Stimulated activated CD4-positive, alpha-beta T cell treated with anti-CD3 and anti-CD28 coated beads, Interleukin-1b, Interleukin-23, amount 100 ng/mL, for 48 hours (primary cell): ENCODE measurements at regions not wholly inside any gene's neighbourhood (a gene's known extent, or its start where the extent isn't known, plus 50 kb on each side); places are given as distances from the start of the nearest gene placed in this dataset.

ENCODE experiments used
- DNase-seq: peaks from one replicate; pipeline ENCODE4 v3.0.0-alpha.2; 2020

DNA sequence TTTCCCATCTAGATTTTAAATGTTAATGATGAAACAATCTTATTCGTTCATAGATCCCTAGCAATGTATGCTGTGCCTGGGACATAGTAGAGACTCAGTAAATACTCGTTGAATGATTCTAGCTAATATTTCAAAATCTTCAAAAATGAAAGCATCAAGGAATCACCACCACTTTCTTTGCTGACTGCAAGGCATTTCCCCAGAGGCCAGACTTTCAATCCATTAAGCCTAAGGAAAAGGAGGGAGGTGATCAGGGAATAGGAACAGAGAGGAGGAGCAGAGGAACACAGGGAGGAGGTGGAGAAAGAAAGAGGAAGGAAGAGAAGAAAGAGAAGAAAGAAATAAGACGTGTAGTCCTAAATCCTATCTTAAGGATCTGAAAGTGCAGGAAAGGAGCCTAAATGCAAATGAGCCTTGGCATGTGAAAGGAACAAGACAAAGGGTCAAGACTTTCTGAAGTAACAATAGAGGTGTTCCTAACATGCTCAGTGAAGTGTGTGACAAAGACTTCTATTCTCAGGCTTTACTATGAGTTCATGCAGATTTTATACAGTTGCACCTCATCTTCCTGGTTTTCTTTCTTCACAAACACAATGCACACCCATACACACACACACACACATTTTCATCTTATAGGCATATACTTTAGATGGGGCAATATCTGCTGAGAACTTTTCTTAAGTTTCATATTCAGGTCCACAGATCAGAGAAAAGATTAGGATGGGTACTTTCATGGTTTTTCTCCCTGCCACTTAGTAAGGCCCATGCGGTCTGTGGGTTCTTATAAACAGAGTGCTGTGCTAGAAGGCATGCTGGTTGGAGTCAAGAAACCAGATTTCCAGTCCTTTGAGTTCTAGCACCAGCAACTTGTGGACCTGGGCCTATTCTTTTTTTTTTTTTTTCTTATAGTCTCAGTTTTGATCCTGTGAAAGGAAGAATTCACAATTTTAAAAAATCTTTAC lies 512.2 kb upstream of the TNC start:
- no peak for DNase-seq

DNA sequence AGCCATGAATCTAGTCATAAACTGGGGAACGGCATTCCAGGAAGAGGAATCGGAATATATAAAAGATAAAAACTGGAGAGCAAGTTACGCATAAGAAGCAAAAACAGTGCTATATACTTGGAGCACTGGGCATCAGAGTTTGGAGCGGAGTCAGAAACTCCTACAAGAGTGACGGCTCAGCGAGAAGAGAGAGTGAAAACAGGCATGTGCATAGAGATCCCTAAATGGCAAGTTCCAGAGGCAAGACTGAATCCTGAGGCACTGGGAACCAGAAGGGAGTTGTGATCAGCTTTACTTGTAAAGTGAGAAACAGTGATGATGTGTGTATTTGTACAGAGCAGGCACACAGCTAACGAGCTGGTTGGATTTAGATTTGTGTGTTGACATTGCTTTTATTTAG lies 514.4 kb upstream of the TNC start:
- DNase-seq = no peak

DNA sequence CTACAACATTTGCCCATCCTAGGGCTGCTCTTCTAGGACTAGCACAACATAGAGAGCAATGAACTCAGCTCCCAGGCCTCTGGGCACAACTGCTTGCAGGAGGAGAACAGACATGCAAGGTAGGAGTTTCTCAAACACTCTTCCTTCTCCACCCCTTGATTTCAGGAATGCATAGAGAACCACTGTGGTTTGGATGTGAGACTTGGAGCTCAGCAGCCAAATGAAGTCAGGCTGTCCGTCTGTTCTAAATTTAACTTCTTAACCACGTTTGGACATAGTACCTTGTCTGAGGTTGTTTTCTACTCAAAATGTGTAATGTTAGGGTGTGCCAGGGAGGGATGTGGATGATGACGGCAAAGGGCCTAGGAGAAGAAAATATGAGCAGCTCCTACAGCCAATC lies 515.1 kb upstream of the TNC start:
- DNase-seq = no peak

DNA sequence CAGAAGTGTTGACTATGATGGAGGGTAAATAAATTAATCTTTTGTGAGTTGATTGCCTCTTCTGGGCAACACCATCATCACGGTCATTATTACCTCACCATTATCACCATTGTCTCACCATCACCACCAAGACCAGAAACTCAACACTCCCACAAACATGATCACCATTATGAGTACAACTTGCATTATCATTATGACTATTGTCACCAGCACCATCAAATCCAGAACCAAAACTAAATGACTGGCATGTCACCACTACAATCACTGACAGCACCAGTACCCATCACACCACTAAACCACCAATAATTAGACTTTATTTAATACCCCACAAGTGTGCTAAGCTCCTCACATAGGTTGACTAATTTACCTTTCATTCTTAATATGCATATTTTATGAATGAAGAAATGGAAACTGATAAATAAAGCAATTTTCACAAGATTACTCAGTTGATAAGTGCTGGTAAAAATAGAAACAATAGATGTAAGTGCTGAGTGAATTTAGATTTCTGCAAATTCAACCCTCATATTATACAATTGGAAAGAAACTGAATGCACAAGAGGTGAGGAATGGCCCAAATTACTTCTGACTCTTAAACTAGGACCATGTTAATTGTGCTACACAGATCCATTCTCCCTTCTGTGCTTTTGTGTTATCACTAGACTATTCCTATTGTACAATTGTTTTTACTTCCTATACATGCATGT lies 517.8 kb upstream of the PAPPA start:
- DNase-seq = no peak

DNA sequence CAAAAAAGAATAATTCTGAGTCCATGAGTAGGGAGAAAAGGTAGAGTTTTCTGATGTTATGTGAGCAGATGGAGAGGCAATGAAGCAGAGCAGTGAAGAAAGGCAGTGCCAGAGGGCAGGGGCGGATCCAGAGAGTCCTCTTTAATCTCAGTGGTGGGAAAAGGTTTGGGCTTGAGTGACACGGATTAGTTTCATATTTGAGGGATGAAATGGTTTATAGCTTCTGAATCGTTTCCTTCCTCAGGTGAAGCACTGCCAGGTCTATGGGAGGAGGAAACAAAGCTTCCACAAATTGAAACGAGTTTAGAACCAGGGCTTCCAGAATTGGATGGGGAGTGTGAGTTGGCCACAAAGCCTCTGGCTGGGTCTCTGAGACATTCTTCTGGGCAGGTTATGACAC lies 517.0 kb upstream of the PAPPA start:
- no peak for DNase-seq

DNA sequence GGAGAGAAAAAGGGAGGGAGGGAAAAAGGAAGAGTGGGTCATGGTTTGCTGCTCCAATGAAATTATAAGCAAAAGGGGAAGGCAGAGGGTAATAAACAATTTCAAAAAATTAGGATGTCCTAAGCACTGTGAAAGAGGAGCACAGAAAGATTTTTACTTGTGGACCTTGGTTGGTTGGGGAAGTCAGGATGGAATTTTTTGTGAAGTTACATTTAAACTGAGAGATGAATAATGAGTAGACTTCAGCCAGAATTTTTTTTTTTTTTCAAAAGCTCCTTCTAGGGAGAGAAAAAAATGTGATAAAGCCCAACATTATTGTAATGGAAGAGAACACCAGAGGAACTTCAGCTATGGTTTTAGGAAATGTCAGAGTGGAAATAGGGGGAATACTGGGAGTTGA lies 515.9 kb upstream of the PAPPA start:
- no peak for DNase-seq

DNA sequence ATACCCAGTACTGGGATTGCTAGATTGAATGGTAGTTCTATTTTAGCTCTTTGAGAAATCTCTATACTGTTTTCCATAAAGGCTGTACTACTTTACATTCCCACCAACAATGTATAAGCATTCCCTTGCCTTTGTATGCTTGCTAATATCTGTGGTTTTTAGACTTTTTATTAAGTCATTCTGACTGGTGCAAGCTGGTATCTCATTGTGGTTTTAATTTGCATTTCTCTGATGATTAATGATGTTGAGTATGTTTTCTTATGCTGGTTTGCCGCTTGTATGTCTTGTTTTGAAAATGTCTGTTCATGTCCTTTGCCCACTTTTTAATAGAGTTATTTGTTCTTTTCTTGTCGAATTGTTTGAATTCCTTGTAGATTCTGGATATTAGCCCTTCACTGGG lies 512.7 kb upstream of the PAPPA start:
- DNase-seq = no peak

DNA sequence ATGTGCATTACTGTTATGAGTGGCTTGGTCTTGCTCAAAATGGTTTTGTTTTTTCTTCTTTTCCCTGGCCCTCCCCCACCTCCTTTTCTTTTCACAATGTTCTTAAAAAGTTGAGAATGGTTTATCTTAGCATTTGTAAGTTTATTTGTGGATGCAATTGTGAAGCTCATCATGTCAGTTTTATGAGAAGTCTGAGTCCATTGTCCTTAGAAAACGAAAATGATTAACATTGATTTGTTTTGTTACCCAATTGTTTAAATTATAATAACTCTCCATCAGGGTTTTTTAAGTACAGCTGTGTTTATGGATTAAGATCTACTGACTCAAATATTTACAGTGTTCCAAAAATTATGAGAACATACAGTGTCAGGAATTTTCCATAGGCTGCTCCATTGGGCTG lies 511.3 kb upstream of the PAPPA start:
- DNase-seq = no peak

DNA sequence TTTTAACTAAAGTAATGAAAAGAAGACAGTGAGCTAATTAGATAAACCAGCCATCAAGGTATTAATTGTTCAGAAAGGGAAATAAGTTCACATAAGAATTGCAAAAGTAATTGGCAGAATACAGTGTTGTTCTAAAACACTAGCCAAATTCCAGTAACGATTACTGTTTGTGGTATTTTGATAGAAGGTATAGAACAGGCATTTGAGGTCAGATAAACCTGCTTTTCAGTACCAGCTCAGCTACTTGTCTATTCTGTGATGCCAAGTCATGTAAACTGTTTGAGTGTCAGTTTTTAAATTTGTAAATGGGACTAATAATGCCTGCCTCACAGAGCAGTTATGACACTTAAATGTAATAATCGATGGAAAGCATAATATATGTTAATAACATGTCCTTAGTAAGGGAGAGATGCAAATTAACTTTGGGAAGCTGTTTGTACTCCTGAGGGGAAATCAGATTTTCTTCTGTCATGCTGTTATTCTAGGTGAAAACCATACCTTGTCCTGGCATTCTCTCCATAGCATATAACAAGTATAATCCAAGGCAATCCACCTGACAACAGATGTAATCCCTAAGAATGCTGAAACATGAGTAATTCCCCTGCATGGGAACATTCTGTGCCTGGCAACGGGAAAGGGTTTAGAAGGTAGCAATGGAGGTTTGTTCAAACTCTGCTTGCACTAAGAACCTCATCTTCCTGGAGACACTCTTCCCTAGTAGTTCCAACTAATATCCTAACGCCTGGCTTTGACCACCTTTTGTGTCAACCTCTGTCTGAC lies 509.5 kb upstream of the PAPPA start:
- DNase-seq = no peak

DNA sequence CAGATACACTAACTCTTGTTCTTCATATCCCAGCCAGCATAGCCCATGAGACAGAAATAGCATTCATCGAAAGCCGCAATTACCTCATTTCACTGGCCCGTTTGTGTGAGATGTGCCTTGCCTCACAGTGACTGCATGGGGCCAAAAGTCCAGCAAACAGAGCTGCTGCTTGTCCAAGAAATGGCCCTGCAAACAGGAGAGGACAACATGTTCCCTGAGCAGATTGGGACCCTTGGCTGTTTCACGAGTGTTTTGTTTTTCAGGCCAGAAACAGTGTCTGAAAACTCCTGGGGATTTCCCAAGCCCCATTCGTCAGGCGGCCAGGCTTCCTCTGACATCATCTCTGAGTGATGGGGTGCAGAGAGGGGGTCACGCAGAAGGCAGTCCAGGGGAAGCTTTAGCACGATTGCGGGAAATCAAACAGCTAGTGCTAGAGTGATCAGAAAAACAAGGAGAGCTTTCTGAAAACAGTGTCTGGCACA lies 503.6 kb upstream of the PAPPA start:
- no peak for DNase-seq

DNA sequence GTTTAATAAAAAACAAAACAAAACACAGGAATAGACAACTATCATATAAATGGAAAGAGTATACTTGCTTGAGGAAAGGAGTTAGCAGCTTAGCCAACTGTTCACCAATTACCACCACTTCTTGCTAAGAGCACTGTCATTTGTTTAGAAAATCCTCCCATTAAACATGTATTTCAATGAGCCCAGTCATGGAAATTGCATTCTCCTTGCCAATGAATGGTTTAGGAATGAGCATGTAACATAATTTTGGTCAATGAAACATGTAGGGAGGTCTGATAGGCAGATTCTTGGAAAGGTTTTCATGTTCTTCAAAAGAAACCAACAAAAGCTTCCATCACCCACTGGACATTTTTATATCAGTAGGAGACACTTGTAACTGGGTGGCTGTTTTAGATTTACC lies 502.8 kb upstream of the PAPPA start:
- DNase-seq = no peak

DNA sequence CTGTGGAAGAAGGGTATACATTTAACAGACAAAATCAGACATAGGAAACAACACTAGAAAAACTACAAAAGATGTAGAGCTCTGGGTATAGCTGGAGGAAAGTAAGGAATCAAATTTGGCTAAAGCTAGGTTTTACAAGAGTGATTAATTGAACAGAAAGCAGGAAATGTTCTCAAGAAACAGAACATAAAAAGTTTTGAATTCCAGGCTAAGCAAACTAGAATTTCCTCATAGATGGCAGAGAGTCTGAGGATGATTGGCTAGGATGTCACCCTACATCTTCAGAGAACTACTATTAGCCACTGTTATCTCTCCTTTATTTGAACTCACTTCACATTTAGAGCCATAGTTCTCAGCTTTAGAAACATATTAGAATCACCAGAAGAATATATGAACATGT lies 502.1 kb upstream of the PAPPA start:
- no peak for DNase-seq

DNA sequence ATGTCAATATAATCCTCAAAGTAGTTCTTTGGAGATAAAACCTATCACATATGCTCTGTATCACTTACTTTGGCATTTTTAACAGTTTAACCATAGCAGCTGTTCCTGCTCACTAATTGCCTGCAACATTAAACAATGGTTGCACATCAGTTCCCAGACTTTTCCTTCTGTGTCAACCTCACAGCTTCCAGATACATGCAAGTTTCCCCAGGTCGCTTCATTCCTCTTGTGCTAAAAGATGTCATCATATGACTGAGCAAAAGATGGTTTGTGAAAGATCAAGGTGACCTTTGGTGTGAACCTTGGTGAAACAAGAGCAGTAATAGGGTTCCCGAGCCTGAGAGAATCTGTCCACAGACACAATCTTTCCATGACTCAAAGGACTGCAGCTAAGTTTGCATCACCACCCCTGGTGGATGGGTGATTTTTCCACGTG lies 500.4 kb upstream of the PAPPA start:
- no peak for DNase-seq

DNA sequence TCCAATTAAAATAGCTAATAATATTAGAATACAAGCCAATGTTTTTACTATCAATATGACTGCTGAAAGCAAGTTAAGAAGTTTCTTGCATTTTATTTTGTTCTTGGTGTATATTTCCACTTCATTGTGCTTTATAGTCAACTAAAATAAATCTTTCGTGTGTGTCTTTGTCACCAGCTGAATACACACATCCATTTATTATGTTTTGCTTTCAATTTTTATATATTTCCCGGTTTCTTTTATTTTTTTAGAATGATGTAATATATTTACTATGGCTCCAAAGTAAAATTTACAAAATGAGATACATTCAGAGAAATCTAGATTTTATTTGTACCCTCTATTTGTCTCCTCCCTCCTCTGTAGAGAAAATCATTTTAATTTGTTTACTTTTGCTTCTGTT lies 495.9 kb upstream of the PAPPA start:
- no peak for DNase-seq

DNA sequence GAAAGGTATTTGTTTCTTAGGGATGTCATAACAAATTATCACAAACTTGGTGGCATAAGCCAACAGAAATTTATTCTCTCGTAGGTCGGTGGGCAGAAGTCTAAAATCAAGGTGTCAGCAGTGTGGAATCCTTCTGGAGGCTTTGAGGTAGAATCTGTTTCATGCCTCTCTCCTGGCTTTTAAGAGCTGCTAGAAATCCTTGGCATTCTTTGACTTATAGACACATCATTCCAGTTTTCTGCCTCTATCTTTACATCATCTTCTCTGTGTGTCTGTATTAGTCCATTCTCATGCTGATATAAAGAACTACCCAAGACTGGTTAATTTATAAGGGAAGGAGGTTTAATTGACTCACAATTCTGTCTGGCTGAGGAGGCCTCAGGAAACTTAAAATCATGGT lies 488.1 kb upstream of the PAPPA start:
- DNase-seq = no peak

DNA sequence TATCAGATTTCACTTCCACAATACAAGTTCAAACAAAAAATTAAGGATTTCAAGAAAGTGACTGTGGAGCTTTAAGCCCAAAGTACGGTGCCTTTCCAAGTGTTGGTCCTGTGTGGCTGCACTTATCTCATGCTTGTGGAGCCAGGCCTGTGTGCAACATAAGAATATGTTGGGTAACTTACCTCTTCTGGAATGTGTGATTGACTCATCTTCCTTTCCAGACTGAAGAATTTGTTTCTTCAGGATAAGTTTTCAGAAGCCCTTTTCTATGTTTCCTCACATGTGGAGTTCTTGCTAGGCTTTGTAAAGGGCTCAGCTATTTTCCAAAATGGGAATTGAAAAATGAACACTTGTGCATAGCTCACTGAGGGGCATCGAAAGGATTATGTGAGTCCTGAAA lies 485.1 kb upstream of the PAPPA start:
- no peak for DNase-seq

DNA sequence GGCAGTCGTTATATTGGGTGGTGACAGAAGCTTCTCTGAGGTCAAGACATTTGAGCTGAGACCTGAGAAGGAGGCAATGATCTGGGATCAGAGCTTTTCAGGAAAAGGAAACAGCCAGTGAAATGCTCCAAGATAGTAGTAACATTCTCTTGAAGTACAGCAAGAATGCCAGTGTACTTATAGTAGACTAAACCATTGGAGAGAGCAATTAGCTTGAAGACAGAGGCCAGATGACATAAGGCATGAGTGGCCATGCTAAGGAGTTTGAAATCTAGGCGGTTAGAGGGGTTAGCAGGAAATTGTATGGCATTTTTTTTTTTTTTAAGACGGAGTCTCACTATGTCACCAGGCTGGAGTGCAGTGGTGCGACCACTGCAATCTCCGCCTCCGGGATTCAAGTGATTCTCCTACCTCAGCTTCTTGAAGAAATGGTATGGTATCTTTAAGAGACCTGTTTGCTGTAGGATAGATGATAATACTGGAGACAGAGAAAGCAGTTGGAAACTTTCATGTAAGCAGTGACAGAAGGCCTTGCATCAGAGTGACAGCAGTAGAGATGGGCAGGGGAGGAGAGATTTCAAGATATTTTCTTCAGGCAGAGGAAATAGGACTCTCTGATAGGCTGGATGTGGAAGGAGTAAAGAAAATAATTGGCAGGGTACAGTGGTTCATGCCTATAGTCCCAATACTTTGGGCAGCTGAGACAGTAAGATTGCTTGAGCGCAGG lies 482.2 kb upstream of the PAPPA start:
- no peak for DNase-seq

DNA sequence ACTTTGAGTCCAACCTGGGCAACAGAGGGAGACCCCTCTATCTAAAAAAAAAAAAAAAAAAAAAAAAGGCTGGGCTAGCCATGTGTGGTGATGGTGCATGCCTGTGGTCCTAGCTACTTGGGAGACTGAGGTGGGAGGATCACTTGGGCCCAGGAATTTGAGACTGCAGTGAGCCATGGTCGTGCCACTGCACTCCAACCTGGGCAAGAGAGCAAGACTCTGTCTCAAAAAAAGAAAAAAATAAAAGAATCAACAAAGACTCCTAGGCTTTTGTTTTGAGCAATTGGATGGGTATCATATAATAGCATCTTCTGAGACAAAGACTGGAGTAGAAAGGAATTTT lies 481.7 kb upstream of the PAPPA start:
- no peak for DNase-seq

DNA sequence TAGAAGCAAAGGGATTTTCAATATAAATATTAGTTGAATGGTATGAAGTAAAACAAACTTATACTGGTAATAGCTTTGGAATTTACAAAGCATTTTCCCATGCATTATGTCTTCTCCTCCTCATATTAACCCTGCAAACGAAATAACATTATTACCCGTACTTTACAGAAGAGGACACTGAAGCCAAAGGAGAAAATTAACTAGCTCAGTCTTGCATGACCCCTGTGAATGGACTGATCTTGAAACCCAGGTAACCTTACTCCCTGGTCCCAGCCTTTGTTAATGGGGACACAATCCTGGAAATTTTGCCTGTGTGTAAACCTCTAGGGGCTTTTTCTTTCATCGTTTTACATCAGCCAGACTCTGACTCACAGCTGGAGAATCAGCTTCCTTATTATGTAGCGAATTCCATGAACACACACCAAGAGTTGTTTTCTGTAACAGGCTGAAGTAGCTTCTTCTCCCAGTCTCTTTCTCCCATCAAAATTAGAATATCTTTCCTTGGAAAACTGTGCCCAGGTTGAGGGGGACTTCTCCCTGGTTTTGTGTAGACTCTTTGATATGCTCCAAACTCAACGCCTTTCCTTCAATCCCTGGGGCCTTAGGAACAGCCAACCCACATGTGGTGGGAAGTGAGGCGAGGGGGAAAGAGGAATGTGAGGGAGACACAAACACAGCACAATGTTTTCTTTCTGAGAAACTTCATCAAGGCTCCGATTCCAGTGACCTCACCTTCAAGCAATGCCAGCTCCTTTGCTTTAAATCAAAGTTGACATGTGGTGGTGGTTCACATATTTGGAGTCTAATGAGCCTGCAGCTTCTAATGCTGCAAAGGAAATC lies 480.9 kb upstream of the PAPPA start:
- DNase-seq = no peak

DNA sequence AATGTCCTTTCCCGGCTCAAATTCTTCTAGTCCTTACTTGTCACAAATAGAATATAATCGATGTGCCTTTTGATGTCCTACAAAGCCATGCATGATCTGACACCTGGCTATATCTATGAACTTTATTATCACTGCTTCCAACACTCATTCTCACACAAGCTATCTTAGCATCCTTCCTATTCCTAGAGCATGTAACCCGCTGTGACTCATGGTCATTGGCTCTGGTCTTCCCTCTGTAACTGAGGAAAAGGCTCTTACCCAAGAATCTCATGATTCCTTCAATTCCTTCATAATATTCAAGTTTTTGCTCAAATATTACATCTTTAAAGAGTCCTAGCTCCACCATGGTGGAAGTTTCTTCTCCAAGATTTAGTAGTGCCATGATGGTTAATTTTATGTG lies 480.0 kb upstream of the PAPPA start:
- no peak for DNase-seq

DNA sequence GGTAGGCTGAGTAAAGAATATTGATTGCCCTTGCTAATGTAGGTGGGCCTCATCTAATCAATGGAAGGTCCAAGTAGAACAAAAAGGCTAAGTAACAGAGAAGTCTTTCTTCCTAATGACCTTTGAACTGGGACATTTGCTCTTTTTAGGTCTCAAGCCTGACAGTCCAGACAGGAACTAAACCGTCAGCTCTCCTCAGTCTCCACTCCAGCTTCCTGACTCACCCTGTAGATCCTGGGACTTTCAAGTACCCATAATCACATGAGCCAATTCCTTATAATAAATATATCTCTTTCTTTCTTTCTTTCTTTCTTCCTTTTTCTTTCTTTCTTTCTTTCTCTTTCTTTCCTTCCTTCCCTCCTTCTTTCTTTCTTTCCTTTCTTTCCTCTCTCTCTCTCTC lies 479.5 kb upstream of the PAPPA start:
- no peak for DNase-seq

DNA sequence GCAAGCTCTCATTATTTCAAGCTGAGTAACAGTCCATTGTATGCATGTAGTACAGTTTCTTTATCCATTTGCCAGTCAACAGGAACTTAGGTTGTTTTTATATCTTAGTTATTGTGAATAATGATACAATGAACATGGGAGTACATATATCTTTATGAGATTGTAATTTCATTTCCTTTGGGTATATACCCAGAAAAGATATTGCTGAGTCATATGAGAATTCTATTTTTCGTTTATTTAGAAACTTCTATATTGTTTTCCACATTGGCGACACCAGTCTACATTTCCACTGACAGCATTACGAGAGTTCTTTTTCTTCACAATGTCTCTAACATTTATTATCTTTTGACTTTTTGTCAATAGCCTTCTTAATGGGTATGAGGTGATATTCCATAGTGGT lies 477.8 kb upstream of the PAPPA start:
- DNase-seq = no peak
